HG03558 (cell line): ENCODE measurements at regions not wholly inside any gene's neighbourhood (a gene's known extent, or its start where the extent isn't known, plus 50 kb on each side); places are given as distances from the start of the nearest gene placed in this dataset.
A peak's percentile ranks its signal among the peaks of the same experiment; 100 is the strongest.
"Not testable (repeated sequence)": the region's sequence is repeated elsewhere in the genome, so short reads cannot be mapped to it uniquely, and the experiment has no call there.

Source experiments
- ATAC-seq: cut with Tn5 transposase; IDR thresholded peaks from one replicate; pipeline ENCODE4 v1.9.1; 2021; ENCODE audit warnings: moderate number of reproducible peaks; ENCODE audit not compliant: unreplicated experiment; ENCODE audit errors: extremely low read depth

DNA sequence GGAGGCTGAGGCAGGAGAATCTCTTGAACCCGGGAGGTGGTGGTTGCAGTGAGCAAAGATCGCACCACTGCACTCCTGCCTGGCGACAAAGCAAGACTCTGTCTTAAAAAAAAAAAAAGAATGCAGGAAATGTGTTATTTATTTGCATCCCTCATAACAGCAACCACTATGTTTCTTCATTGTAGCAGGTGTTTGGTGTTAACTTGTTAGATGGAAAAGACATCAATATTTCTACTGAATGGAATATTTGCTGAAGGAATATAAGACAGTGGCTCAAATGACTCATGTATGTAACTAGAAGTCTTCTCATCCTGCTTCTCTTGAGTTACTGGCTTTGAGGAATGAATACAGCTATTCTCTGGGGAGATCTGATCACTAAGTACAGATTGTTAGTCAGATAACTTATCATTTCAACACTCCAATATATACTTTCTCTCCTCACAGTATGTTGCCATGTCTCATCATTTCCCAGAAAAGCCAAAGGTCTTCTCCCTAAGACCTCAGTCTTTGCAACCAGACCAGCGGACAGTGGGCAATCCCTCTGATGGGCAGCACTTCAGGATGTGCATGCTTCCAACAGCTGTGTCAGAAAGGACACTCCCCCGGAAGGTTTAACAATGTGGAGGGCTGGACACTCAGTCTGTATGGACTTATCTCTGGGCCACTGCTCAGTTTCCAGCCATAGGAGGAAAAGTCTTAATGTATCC is 104.4 kb upstream of the STK17B start:
- no peak for ATAC-seq

DNA sequence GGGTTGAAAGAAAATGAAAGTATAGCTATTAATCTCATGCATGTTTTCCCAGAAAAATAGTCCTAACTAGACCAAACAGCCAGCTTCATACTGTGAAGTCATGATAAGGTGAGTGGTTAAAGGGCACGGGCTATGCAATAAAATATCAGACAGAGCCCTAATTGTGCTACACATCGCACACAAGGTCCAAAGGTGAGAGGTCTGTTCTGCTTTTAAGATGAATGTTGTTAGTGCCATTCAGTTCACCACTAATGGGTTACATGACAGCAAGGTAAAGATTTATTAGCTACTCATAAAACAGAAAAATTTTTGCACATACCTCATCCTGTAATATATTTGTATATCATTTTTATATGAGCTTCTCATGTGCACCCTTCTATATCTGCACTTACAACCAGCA is 105.0 kb upstream of the STK17B start:
- no peak for ATAC-seq

DNA sequence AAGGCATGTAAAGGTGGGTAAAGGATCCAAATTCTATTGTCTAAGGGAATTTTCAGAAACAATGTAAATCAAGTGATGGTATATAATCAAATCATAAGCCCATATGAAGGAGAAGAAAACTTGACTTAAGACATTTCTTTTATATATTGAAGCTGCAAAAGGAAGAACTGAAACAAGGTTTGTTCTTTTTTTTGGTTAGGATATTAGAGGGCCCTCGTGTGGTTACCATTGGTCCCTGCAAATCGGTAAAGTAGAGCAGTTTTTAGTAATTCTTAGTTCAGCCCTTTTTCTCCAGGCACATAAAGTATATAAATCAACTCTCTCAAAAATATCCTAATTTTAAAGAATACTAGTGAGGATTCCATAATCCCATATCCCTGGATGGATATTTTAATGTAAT is 105.6 kb upstream of the STK17B start:
- ATAC-seq = no peak

DNA sequence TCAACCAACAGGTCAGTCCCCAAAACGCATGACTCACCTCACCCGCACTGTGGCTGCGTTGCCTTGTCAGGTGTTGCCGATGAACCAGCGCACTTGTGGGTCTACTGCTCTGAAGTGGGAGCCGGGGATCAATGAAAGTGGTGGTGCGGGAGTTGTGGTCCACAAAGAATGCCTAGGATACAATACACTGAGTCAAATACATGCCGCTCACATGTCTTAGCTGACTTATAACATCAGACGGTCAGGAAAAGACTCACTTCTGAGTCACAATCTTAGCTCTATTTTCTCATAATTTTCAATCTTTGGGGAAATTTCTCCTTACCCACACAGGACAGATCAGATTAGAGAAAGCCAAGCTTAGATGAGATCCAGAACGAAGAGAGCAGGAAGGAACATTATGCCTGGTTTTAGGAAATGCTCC is 107.1 kb upstream of the STK17B start:
- ATAC-seq = no peak

DNA sequence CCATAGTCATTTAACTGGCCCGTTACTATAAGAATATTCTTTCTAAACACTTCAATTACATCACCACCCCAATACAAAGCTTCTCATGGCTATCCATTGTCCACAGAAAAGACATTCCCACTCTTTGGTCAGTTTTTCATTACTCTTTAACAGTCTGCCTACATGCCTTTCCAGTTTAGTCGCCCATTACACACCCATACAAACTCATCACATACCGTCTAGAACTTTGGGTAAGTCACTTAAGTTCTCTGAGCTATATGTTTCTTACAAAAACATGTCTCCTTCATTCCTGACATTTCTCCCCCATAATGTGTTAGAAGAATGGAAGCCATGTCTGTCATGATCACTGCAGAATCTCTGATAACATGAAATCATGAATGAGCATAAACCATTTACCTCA is 108.2 kb upstream of the STK17B start:
- ATAC-seq = no peak

DNA sequence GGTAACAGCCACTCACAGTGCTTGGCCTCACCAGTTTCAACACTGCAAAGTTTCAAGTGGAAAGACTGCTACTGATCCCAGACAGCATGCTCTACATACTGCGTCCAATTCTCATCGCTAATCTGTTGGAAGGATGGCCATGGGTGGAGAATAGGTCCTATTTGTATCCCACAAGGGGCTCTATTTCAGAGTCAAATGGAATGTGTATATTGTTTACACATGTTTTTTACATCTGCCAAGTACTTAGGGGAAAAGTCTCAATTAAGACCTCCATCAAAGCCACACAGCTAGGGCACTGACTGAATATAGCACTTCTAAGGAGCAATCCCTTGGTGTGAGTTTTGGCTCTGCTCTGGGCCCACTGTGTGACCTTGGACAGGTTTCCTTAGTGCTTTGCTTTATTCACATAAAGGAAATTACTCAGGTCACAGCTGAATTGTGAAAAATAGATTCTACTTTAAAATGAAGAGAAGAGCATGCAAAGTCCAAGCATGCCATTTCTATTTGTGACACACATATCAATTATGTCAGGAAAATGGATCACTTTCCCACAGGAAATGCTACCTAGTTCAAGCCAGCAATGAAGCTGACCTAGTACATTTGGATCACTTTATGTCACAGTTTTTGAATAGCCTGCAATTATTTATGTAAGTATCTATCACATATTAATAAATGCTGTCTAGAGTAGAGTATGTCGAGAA is 112.9 kb upstream of the STK17B start:
- no peak for ATAC-seq

DNA sequence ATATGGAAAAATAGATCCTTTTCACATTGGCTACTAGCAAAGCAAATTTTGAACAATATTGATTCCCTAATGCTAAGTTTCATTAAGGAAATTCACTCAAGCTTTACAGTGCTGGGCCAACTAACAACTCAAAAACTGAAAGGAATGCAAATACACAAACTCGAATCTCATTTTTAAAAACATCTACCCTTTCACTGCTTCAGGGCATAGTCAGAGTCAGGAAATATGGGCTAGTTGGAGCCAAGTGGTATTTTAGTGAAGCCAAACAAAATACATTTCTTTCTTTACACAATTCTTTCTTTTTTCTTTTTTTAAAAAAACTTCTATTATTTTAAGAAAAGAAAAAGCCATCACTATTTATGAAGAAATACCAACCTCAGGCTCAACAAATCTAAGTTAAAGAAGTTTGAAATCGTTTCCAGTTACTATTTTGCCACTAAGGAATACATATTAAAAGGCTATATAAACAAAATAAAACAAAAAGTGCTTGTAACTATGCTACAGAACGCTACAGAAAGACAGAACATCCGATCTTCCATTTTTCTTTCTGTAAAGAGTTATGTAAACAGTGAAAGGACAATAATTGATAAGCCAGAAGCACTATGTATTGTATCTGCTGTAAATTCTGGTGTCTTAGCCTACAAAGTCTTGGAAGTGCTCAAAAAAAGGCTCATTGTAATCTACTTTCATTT is 113.6 kb upstream of the STK17B start:
- ATAC-seq = no peak

DNA sequence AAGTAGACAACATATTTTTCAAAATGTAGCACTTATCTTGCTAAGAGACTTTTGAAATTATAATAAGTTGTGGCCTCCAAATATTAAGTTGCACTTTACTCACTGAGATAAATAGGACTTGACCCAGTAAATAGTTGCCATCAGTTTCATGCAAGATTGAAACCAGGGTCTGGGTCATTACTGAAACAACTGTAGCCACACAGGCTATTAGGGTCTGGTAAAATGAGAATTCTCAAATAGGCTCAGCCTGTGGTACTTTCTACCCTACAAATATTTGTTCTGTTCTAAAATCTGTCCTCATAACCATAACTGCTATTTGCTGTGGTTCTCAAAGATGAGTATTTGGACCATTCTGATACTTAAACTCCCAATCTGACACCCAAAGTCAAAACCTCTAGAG is 115.4 kb upstream of the STK17B start:
- ATAC-seq = no peak

DNA sequence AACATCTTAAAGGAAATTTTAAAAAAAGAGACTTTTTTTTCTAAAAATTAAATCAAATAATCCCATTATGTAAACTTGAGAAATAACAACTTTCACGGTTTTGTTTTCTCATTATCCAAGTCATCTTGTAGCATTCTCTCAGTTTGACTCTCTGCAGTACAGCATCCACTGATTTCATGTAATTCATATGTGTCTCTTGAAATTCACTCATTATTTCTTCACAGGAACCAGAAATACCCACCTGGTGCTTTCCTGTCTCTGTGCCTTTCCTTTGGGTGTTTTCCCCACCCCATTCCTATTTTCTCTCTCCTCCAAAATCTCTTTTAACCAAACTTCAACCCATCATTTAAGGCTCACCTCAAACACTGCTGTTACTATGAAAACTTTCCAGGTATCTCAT is 116.1 kb upstream of the STK17B start:
- no peak for ATAC-seq

DNA sequence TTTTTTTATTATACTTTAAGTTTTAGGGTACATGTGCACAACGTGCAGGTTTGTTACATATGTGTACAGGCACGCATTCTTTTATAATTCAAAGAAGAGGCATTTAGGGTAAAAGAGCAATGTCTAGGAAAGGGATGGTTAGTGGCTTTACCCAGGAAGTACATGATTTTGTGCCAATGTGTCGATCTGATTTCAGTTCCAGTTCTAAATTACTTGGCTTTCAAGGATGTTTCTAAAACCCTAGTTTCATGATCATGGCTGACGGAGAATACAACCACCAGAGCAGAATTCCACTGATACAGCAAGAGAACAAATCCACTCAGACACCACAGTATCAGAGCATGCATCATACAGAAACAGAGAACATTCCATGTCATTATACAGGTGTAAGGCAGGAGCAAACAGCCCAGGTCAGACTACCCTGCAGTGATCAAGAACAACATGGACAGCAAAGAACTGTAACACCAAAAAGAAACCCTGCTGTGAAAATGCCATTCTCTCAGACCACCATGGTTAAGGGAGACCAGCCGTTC is 116.7 kb upstream of the STK17B start:
- ATAC-seq = no peak

DNA sequence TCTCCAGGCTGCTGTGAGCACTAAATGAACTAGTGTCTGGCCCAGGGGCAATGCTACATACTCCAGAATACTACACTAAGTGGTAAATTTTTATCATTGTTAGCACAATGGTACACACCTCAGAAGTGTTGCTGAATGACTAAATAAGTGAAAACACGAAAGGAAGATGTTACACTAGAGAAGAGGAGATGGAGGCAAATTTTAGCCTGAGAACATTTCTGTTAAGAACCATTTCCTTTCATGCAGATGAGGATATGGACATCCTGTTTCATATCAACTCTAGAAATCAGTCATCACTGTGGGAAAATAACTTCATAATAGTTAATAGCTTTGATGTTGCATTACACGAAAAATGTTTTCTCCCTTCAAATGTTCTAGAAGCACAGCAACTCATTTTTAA is 117.6 kb upstream of the STK17B start:
- ATAC-seq = no peak

DNA sequence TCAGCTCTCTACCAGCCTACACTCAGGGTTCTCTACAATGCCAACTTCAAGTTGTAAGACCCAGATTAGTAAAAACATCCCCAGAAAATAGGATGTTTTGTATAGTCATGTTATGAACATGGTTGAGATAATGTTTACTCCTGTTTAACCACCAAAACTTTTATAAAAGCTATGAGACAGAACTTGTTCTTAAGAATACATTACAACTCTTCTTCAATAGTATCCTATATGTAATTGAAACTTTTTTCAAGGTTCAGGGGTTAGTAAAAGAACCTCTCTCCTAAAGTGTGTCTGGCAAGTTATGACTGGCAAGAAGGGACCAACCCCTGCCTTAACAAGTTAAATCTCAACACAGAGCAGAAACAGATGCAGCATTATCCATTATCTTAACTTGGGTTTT is 118.8 kb upstream of the STK17B start:
- no peak for ATAC-seq

DNA sequence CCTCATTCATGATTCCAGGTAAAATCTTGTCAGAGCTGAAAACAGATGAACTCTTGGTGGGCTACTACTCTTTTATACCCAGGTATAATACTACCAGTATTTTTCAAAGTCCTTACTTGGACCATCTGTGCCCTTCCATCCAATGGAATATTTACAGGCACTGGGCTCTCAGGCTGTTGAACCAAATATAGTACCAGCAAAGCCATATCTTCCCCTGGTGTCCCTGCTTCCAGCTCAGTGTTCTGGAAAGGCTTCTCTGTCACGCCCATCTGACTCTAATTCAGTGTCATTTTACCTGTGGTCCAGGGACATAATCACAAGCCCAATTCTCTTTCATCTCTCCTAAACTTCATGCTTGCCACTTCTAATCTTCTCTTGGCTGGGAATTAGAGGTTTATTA is 119.2 kb upstream of the STK17B start:
- ATAC-seq = no peak

DNA sequence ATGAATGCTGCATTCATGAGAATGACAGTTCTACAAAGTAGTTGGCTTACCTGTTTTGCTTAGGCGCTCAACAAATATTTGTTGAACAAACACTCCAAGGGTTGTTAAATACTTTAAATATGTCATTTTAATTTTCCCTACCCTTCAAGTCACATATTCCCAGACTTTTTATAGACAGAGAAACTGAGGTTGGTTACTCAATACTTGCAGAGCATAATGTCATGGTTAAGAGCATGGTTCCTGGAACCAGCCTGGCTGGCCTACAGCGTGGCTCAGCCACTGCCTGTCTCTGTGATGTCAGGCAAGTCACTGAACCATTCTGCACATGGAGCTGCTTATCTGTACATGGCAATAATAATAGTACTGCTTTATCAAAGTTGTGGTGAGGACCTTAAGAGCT is 120.0 kb upstream of the STK17B start:
- ATAC-seq = no peak

DNA sequence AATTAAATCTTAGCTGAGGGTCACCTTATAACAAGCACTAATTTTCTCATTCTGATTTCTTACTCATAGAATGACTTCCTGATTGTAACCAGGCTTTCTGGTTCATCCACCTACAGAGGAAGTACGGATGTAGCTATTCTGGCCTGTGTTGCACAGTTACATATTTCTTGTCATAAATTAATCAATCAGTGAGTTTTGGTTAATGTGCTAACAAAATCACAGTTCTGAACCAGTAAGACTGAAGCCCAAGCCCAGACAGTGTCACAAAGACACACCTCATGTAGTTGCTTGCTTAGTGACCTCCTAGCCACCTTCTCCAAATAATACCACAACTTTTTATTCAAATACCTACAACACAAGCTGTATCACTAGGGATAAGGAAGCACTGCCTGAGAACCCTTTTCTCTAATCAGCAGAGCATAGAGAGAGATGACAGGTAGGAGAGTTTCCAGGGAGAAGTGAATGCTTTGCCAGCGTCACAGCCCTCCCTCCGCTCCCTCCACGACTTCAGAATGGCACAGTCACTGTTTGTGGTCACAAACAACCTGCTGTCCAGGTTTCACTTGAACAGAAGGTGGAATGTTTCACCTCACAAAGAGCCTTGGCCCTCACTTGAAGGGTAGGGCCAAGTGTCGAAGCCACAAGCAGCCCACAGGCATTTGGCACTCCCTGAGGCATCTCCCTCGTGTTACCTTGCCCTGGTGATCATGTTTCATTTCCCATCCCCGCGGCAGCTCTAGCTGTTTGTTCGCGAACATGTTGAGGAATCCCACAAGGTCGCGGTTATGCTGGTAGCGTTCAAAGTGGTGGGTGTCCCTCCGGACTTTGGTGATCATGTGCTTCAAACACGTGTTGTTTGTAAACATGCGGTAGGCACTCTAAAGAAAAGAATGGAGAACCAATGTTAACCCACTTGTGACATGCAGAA is 120.8 kb upstream of the STK17B start:
- ATAC-seq = peak; percentile 28

DNA sequence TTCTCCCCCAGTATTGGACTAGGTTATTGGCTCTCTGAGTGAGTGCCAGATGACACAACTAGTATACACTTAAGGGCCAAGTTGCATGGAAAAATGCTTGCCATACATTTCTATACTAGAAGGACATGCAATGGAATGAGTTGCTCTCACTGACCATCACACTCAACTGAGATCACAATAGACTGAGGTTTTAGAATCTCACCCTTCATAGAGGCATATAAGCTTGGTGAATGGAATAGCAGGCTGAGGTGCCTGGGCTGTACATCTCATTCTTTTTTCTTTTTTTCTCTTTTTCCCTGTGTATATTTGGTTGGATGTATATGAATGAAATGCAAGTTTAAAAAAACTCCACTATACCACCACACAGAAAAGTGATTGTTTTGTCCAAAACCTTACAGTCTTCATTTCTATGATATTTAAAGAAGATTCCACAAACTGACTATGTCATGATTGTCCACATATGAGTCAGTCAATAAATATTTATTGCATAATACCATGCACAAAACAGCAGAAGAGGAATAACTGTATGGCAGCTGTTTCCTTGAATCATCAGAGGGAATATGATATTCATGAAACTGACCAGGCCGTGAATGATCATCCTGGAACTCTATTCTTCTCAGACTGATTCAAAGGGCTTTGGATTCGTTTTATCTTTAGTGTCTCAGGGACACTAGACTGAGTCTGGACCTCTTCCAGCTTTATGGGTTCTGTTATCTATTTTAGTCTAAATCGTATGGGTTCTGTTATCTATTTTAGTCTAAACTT is 122.6 kb upstream of the STK17B start:
- no peak for ATAC-seq

DNA sequence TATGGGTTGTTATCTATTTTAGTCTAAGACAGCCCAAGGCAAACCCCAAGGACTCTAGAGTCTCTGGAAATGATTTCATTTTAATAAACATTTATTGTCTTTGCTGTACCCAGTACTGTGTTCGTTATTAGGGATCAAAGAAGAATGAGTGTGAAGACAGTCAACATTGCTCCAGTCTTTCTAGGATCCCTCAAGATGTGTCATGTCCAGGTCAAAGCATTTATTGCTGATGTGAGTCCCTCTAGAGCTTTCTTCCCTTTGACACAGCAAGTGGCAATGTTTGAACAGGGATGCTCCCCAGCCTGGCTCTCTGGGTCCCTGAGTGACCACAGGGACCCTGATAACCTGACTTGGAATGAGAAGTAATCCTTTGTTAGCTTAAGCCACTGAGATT is 123.1 kb upstream of the STK17B start:
- no peak for ATAC-seq

DNA sequence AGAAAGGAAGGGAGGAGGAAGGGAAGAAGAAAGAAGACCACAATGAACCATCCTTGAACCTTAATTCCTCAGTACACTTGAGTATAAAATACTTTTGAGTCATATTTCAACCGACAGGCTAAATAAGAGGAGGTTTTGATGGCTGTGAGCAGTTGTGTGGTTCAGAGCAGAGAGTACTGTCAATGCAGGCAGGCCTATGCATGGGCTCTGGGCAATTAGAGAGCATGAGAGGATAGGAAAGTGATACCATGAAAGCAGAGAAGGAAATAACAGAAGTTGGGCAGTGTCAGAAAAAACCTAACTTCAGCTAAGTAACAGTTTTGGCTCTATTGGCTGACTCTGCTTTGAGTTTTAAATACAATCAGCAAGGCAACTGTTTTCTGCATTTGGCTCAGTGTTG is 123.6 kb upstream of the STK17B start:
- ATAC-seq = no peak

DNA sequence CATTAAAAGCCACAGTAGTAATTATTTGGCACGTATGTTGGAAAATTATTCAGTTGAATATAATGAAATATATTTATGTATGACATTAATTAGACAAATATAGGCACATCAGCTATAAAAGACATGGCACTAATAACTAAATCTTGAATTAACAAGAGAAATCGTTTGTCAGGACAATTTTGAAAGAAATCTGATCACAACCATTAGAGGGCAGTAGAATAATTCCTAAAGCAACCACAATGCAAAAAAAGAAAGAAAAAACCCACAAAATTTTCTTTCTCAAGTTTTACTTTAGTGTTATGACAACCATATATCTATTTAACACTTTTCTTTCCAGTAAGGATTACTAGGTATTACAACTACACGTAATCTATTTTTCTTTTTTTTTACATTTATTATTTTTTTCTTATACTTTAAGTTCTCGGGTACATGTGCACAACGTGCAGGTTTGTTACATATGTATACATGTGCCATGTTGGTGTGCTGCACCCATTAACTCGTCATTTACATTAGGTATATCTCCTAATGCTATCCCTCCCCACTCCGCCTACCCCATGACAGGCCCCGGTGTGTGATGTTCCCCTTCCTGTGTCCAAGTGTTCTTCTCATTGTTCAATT is 126.8 kb upstream of the STK17B start:
- ATAC-seq = not testable (repeated sequence)
